ENCODE measurements at regions not wholly inside any gene's neighbourhood (a gene's known extent, or its start where the extent isn't known, plus 50 kb on each side); places are given as distances from the start of the nearest gene placed in this dataset.
"Not testable (repeated sequence)": the region's sequence is repeated elsewhere in the genome, so short reads cannot be mapped to it uniquely, and the experiment has no call there.

- H3K27me3 Mint-ChIP-seq; DNase-seq; H3K9me3 ChIP-seq (ENCODE audit: control insufficient read depth, low read length, poor library complexity, severe bottlenecking); H3K4me3 Mint-ChIP-seq; H3K36me3 Mint-ChIP-seq (ENCODE audit: low read depth); H3K27ac Mint-ChIP-seq; ATAC-seq: not testable (repeated sequence)
- peaks cover 10% of the 10 kb centered on the region for H3K4me1 Mint-ChIP-seq
Measured at GRCh38 chr17:63090358-63091114, 124.5 kb downstream of the TANC2 start.

- not testable (repeated sequence) for H3K27ac Mint-ChIP-seq; H3K9me3 ChIP-seq (ENCODE audit: control insufficient read depth, low read length, poor library complexity, severe bottlenecking); DNase-seq; H3K27me3 Mint-ChIP-seq; H3K4me3 Mint-ChIP-seq; H3K36me3 Mint-ChIP-seq (ENCODE audit: low read depth); ATAC-seq
- H3K4me1 Mint-ChIP-seq, result peaks cover 13% of the 10 kb centered on the region
Measured at GRCh38 chr17:63091909-63092308, 125.9 kb downstream of the TANC2 start.

DNA sequence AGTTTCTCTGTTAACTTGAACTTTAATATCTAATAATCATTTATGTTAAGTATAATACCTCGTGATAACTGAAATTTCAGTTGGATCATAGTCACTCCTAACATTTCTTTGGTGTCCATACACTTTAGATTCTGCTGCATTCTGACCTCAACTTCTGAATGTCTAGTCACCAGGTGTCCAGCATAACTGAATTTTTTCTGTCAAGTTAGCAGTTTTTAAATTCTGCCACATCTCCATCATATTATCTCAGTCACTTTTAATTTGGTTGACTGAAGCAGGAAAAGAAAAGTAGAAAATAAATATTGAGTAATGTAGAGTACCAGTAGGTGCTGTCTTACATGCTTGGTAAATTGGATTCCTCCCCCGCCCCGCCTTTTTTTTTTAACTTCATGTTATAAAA is 128.6 kb downstream of the TANC2 start:
- ATAC-seq, result no peak
- Mint-ChIP-seq H3K27me3 (no peaks in the 10 kb centered on the region), H3K4me3 (no peak overlapping the region), H3K27ac (no peak overlapping the region), H3K36me3 (ENCODE audit: low read depth) (peaks cover 3% of the 10 kb centered on the region), H3K4me1 (peaks cover 2% of the 10 kb centered on the region)
- DNase-seq, result no peak
- no peaks in the 10 kb centered on the region for H3K9me3 ChIP-seq (ENCODE audit: control insufficient read depth, low read length, poor library complexity, severe bottlenecking)

GRCh38 chr17:63095459-63095858 is 129.4 kb downstream of the TANC2 start:
- H3K4me3 Mint-ChIP-seq, result no peak overlapping the region
- H3K4me1 Mint-ChIP-seq, result peaks cover 2% of the 10 kb centered on the region
- ATAC-seq, result no peak
- peaks cover 3% of the 10 kb centered on the region for H3K36me3 Mint-ChIP-seq (ENCODE audit: low read depth)
- no peak overlapping the region for H3K27ac Mint-ChIP-seq
- no peaks in the 10 kb centered on the region for H3K9me3 ChIP-seq (ENCODE audit: control insufficient read depth, low read length, poor library complexity, severe bottlenecking)
- DNase-seq, result no peak
- no peaks in the 10 kb centered on the region for H3K27me3 Mint-ChIP-seq

GRCh38 chr17:63095879-63096278 is 129.8 kb downstream of the TANC2 start:
- Mint-ChIP-seq H3K4me1 (peaks cover 2% of the 10 kb centered on the region), H3K27me3 (no peaks in the 10 kb centered on the region)

DNA sequence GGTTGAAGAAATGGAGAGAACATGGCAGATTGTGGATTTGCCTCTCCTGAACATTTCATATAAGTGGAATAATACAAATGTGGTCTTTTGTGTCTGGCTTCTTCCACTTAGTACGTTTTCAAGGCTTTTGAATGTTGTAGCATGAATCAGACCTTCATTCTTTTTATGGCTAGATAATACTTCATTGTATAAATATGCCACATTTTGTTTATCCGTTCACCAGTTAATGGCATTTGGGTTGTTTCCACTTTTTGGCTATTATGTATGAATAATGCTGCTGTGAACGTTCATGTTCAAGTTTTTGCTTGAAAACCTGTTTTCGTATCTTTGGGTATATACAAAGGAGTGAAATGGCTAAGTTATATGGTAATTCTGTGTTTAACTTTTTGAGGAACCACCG is 130.4 kb downstream of the TANC2 start:
- Mint-ChIP-seq H3K4me3 (no peak overlapping the region), H3K4me1 (peaks cover 2% of the 10 kb centered on the region), H3K36me3 (ENCODE audit: low read depth) (peaks cover 4% of the 10 kb centered on the region)

More at GRCh38 chr17:63095879-63096278, 129.8 kb downstream of the TANC2 start:
- Mint-ChIP-seq H3K27ac (no peak overlapping the region), H3K4me3 (no peak overlapping the region), H3K36me3 (ENCODE audit: low read depth) (peaks cover 3% of the 10 kb centered on the region)
- DNase-seq, result no peak
- no peaks in the 10 kb centered on the region for H3K9me3 ChIP-seq (ENCODE audit: control insufficient read depth, low read length, poor library complexity, severe bottlenecking)
- ATAC-seq, result no peak

DNA sequence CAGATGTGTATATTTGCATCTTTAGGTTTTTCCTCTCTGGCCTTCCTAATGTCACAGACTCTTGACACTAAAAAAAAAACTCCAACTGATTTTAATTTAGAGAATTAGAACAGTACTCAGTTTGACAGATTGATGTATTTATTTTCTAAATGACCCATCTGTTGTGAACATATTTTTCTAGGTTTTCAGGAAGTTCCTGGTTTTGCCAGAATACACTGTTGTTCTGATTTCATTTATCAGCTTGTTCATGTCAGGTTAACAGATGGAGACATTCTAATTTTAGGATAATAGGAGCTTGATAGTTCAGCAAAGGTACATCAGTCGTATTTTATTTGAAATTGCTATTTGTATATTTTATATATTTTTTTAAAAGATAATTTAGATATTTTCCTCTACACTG is 133.4 kb downstream of the TANC2 start:
- Mint-ChIP-seq H3K27ac (no peak overlapping the region), H3K36me3 (ENCODE audit: low read depth) (peaks cover 5% of the 10 kb centered on the region), H3K4me3 (no peak overlapping the region), H3K27me3 (no peaks in the 10 kb centered on the region), H3K4me1 (peaks cover 4% of the 10 kb centered on the region)
- no peak for DNase-seq
- no peaks in the 10 kb centered on the region for H3K9me3 ChIP-seq (ENCODE audit: control insufficient read depth, low read length, poor library complexity, severe bottlenecking)
- ATAC-seq, result no peak

More for the DNA sequence above, 130.4 kb downstream of the TANC2 start:
- Mint-ChIP-seq H3K27me3 (no peaks in the 10 kb centered on the region), H3K27ac (no peak overlapping the region)
- no peaks in the 10 kb centered on the region for H3K9me3 ChIP-seq (ENCODE audit: control insufficient read depth, low read length, poor library complexity, severe bottlenecking)
- no peak for ATAC-seq
- DNase-seq, result no peak

- Mint-ChIP-seq H3K27me3 (no peaks in the 10 kb centered on the region), H3K27ac (no peak overlapping the region), H3K4me3 (no peak overlapping the region), H3K4me1 (peaks cover 2% of the 10 kb centered on the region), H3K36me3 (ENCODE audit: low read depth) (peaks cover 5% of the 10 kb centered on the region)
- DNase-seq (no peak), ATAC-seq (no peak)
- no peaks in the 10 kb centered on the region for H3K9me3 ChIP-seq (ENCODE audit: control insufficient read depth, low read length, poor library complexity, severe bottlenecking)
Measured at GRCh38 chr17:63102034-63102433, 136.0 kb downstream of the TANC2 start.

DNA sequence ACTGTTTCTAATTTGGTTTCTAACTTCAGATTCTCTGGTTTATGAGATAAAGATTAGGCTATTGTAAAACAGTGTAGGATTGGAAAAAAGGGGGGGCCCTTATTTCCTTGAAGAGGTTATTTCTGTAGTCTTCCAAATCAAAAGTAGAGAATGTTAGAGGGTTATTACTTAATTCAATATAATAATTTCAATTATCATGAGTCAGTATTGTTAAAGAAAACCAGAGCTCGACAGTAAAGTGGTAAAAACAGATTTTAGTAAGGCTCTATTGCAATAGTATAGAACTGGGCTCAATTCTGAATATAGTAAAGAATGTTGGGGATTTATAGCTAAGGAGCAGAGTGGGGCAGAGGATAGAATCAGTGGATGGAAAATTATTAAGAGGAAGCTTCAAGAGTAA is 140.0 kb downstream of the TANC2 start:
- Mint-ChIP-seq H3K27ac (no peak overlapping the region), H3K27me3 (no peaks in the 10 kb centered on the region), H3K36me3 (ENCODE audit: low read depth) (peaks cover 5% of the 10 kb centered on the region), H3K4me3 (no peak overlapping the region), H3K4me1 (peaks cover 3% of the 10 kb centered on the region)
- DNase-seq (no peak), ATAC-seq (no peak)
- H3K9me3 ChIP-seq (ENCODE audit: control insufficient read depth, low read length, poor library complexity, severe bottlenecking), result no peaks in the 10 kb centered on the region

- no peaks in the 10 kb centered on the region for H3K36me3 Mint-ChIP-seq (ENCODE audit: low read depth)
- ATAC-seq, result no peak
- no peak for DNase-seq
- peaks cover 2% of the 10 kb centered on the region for H3K4me1 Mint-ChIP-seq
- H3K9me3 ChIP-seq (ENCODE audit: control insufficient read depth, low read length, poor library complexity, severe bottlenecking), result no peaks in the 10 kb centered on the region
- H3K27me3 Mint-ChIP-seq, result no peaks in the 10 kb centered on the region
- no peak overlapping the region for H3K4me3 Mint-ChIP-seq
- H3K27ac Mint-ChIP-seq, result no peak overlapping the region
Measured at GRCh38 chr17:63109661-63110060, 143.6 kb downstream of the TANC2 start.

- Mint-ChIP-seq H3K36me3 (ENCODE audit: low read depth) (no peaks in the 10 kb centered on the region), H3K4me1 (peaks cover 2% of the 10 kb centered on the region), H3K27ac (no peak overlapping the region), H3K27me3 (no peaks in the 10 kb centered on the region), H3K4me3 (no peak overlapping the region)
- DNase-seq (no peak), ATAC-seq (no peak)
- no peaks in the 10 kb centered on the region for H3K9me3 ChIP-seq (ENCODE audit: control insufficient read depth, low read length, poor library complexity, severe bottlenecking)
Measured at GRCh38 chr17:63113167-63113566, 147.1 kb downstream of the TANC2 start.

DNA sequence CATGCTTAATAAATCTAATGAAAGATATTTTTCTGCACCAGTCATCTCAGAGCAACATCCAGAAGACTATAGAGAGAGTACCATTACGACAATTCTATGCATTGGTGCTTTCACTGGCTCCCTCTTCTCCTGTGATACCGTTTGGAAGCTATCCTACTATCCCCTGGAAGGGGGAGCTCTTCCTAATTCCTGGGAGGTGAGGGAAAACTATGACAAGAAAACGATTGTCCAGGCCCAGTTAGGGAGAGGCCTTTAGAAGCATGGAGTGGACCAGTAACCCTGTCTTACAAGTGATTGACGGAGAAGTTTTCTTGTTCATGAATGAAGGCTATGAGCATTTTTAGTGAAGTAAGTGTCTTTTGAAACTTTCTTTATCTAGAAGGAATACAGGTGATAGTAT is 150.2 kb downstream of the TANC2 start:
- H3K36me3 Mint-ChIP-seq (ENCODE audit: low read depth), result no peaks in the 10 kb centered on the region

DNA sequence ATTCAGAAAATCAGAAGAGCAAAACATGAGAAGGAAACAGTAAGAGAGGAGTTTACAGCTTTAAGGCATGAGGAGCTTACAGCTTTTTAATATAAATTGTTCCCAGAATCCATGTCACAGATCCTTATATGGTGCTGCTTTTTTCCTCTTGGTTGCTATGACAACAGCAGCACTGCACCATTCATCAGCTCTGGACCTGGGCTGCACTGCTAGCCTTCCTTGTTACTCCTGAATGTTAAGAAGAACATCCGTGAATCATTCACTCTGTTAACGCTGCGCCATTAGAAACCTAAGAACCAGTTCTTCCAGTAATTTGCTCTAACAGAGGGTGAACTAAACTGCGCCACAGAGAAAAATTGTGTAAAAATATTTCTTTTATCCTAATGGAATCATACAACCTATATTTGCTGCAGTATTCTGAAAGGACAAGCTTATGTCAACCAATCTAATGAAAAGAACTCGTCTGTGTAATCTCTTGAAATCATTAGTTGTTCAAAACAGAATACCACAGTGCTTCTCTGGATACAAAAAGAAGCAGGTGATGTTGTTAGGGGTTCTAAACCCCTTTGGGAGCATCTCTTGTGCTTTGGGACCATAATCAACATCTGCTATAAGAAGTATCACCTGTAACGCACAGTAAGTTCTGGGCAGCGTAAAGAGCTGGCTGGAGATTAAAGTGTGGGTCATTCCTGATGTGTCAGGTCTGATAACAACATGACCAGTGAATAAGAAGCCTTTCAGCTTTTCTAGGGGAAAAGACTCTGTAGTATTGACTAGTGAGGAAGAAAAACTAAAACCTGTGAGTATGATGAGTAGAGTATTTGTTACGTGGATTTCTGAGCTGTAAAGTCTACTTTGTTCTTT is 151.2 kb downstream of the TANC2 start:
- Mint-ChIP-seq H3K4me3 (no peak overlapping the region), H3K27me3 (no peaks in the 10 kb centered on the region)
- no peak for ATAC-seq

More for the DNA sequence above, 150.2 kb downstream of the TANC2 start:
- Mint-ChIP-seq H3K4me3 (no peak overlapping the region), H3K27ac (no peak overlapping the region), H3K4me1 (no peaks in the 10 kb centered on the region), H3K27me3 (no peaks in the 10 kb centered on the region)
- no peak for DNase-seq
- ATAC-seq, result no peak
- H3K9me3 ChIP-seq (ENCODE audit: control insufficient read depth, low read length, poor library complexity, severe bottlenecking), result no peaks in the 10 kb centered on the region

More for the DNA sequence above, 151.2 kb downstream of the TANC2 start:
- H3K36me3 Mint-ChIP-seq (ENCODE audit: low read depth), result no peaks in the 10 kb centered on the region
- no peaks in the 10 kb centered on the region for H3K4me1 Mint-ChIP-seq
- DNase-seq, result no peak
- H3K9me3 ChIP-seq (ENCODE audit: control insufficient read depth, low read length, poor library complexity, severe bottlenecking), result no peaks in the 10 kb centered on the region
- no peak overlapping the region for H3K27ac Mint-ChIP-seq

All from T-helper 17 cell (primary cell).